Aorta (tissue), 5 donors: ENCODE measurements at regions not wholly inside any gene's neighbourhood (a gene's known extent, or its start where the extent isn't known, plus 50 kb on each side); places are given as distances from the start of the nearest gene placed in this dataset.
"Not testable (repeated sequence)": the region's sequence is repeated elsewhere in the genome, so short reads cannot be mapped to it uniquely, and the experiment has no call there.

Experiments used
- ATAC-seq: fragments of 200-7000 bp; cut with Tn5 transposase; one replicate; pipeline ENCODE4 v1.9.1; 2022; ENCODE audit warnings: moderate library complexity; ENCODE audit not compliant: low FRiP score
- DNase-seq, 2 donors: peaks; one replicate each; pipeline ENCODE4 v3.0.0-alpha.2; 2020
- H3K27ac ChIP-seq, 2 donors: one replicate each; pipeline ENCODE4 v1.5.1; 2013; ENCODE audit warnings: low read length in 2 of 2, mild to moderate bottlenecking in 2 of 2, moderate library complexity in 2 of 2, control low read depth in 1 of 2, inconsistent platforms in 1 of 2, low read depth in 1 of 2
- H3K27me3 ChIP-seq, 2 donors: one replicate each; pipeline ENCODE4 v1.6.1; 2013; ENCODE audit warnings: control low read depth in 1 of 2, low read length in 1 of 2, mild to moderate bottlenecking in 1 of 2, moderate library complexity in 1 of 2; ENCODE audit not compliant: insufficient read depth in 2 of 2, control insufficient read depth in 1 of 2
- H3K36me3 ChIP-seq, 2 donors: one replicate each; pipeline ENCODE4 v1.6.1; 2013; ENCODE audit warnings: control low read depth in 1 of 2, low read length in 1 of 2, mild to moderate bottlenecking in 1 of 2; ENCODE audit not compliant: insufficient read depth in 2 of 2, control insufficient read depth in 1 of 2
- H3K4me1 ChIP-seq, 2 donors: one replicate each; pipeline ENCODE4 v1.6.1; 2013; ENCODE audit warnings: low read length in 2 of 2, control low read depth in 1 of 2, mild to moderate bottlenecking in 1 of 2, moderate library complexity in 1 of 2; ENCODE audit not compliant: insufficient read depth in 2 of 2, control insufficient read depth in 1 of 2
- H3K4me3 ChIP-seq, 2 donors: one replicate each; pipeline ENCODE4 v1.5.1; 2013; ENCODE audit warnings: low read length in 2 of 2, control low read depth in 1 of 2, mild to moderate bottlenecking in 1 of 2
- H3K9me3 ChIP-seq: one replicate; pipeline ENCODE4 v1.6.1; 2013; ENCODE audit warnings: mild to moderate bottlenecking, low read length; ENCODE audit not compliant: control insufficient read depth
- WGBS, 2 donors: extraction: QIAGEN DNeasy Blood & Tissue Kit; methylation state at CpG; one replicate each; pipeline ENCODE4 v1.1.7; 2013; 5-methylcytosine and 5-hydroxymethylcytosine counted together
- intact Hi-C, 2 donors: fragments of 100-400 bp; cut with DNase I; formaldehyde crosslinking; loops; one replicate each; pipeline versions ENCODE4 v1.14.2 to v1.15.0; 2022
- donor health status: healthy with polysubstance abuse.
- donor health status: Bipolar disorder and iron deficiency.
- donor health status: DM: no; HTN: no; CAD: no.
- donor health status: DM: no; HTN: no; CAD: no.
- donor health status: DM: yes; HTN: yes; CAD: no.

DNA sequence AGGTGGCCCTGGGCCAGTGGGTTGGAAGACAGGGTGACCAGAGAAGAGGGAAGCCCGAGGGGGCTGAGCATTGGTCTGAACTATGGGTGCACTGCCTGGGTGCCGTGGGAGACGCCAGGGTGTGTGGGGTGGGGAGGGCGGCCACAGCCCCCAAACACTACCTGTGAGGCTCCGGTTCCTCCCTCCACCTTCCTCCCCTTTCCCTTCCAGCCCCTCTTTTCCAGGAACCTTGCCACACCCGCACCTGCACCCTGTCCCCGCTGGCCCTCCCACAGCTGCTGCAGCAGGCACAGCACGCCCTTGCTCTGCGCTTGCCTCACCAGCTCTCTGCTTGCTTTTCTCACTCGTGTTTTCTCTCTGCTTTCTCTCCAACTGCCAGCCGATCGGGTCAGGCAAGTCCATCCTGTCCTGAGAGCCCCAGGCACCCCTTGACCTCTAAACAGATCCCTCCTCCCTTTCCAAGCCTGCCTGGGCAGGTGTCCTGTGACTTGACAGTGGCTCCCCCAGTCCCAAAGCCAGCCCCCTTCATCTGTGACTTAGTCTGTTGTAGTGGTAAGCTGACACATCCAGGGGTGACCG is 193.7 kb downstream of the MSX2 start:
- 86 to 87% methylated on average over 13 of the region's 13 CpGs for WGBS, 2 donors
- no peak overlapping the region for H3K27ac ChIP-seq
- no peak for DNase-seq
- no peaks in the 10 kb centered on the region for H3K4me1 ChIP-seq
- ATAC-seq = no peak
- no peaks in the 10 kb centered on the region for H3K9me3 ChIP-seq
- no peak overlapping the region for H3K4me3 ChIP-seq
- no peaks in the 10 kb centered on the region for H3K36me3 ChIP-seq
- intact Hi-C loops = no loop called here
- no peaks in the 10 kb centered on the region for H3K27me3 ChIP-seq

DNA sequence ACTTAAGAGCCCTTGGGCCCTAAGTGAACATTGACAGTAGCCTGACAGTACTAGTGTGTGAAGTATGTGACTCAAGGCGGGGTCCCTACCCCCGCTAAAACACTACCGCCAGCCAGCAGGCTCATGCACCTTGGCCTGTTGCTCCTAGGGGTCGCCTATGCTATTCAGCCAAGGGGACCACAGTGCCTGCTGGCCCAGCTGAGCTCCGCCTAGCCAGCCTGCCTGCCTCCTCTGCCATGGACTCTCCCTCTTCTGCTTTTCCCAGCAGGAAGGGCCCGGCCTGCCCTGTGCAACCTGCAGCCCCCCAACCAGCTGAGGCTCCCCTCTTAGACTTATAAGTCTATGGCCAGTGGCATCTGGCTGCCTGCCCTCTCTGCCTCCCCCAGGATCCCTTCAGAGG is 193.1 kb downstream of the MSX2 start:
- H3K4me1 ChIP-seq, H3K27ac ChIP-seq, H3K9me3 ChIP-seq, H3K4me3 ChIP-seq, H3K36me3 ChIP-seq, DNase-seq, intact Hi-C loops, H3K27me3 ChIP-seq, ATAC-seq: not testable (repeated sequence)
- 94 to 97% methylated on average over 6 of the region's 6 CpGs for WGBS, 2 donors

DNA sequence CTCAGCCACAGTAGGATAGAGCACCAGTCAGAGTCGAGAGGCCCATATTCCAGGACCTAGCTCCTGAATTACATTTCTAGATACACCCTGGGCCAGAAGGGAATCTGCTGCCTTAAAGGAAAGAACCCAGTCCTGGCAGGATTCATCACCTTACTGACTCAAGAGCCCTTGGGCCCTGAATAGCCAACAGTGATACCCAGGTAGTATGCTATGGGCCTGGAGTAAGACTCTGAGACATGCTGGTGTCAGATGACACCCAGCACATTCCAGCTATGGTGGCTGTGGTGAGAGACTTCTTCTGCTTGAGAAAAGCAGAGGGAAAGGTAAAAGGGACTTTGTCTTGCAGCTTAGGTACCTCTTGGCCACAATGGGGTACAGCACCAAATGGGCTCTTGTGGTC is 192.5 kb downstream of the MSX2 start:
- H3K27ac ChIP-seq, H3K4me3 ChIP-seq, intact Hi-C loops, H3K36me3 ChIP-seq, H3K4me1 ChIP-seq, DNase-seq, H3K9me3 ChIP-seq, H3K27me3 ChIP-seq, ATAC-seq: not testable (repeated sequence)
- WGBS, 2 donors = 89 to 91% methylated on average over 1 of the region's 1 CpG

DNA sequence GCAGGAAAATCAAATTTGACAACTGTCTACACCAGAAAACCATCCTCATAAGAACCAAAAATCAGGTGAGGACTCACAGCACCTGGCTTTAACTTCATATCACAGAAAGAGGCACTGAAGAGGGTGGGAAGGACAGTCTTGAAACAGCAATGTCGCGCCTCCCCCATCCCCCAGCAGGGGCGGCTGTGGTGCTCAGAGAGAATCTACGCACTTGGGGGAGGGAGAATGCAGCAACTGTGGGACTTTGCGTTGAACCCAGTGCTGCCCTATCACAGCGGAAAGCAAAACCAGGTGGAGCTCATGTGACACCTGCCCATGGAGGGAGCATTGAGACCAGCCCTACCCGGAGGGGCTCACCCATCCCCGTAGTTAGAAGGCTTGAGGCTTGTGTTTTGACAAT is 191.8 kb downstream of the MSX2 start:
- Histone ChIP-seq H3K27me3 (no peaks in the 10 kb centered on the region), H3K36me3 (no peaks in the 10 kb centered on the region), H3K9me3 (no peaks in the 10 kb centered on the region), H3K4me1 (no peaks in the 10 kb centered on the region), H3K4me3 (no peak overlapping the region), H3K27ac (no peak overlapping the region)
- ATAC-seq (no peak), DNase-seq (no peak)
- intact Hi-C loops = no loop called here
- WGBS, 2 donors = 84 to 86% methylated on average over 8 of the region's 8 CpGs

DNA sequence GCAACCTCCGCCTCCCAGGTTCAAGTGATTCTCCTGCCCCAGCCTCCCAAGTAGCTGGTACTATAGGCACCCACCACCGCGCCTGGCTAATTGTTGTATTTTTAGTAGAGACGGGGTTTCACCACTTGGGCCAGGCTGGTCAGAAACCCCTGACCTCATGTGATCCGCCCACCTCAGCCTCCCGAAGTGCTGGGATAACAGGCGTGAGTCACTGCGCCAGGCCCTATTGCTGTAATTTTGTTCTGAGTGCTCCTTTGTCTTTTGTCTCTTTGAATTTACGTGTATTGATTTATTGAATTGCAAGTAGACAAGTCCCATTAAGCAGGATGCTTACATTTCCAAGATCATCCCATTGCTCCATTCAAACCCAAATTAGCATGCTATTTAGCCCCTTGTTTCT is 186.7 kb downstream of the MSX2 start:
- 91 to 93% methylated on average over 9 of the region's 9 CpGs for WGBS, 2 donors
- intact Hi-C loops = no loop called here
- no peaks in the 10 kb centered on the region for H3K27me3 ChIP-seq
- H3K4me3 ChIP-seq = no peak overlapping the region
- no peaks in the 10 kb centered on the region for H3K9me3 ChIP-seq
- ATAC-seq = no peak
- H3K27ac ChIP-seq = no peak overlapping the region
- H3K36me3 ChIP-seq = no peaks in the 10 kb centered on the region
- DNase-seq = no peak
- no peaks in the 10 kb centered on the region for H3K4me1 ChIP-seq

DNA sequence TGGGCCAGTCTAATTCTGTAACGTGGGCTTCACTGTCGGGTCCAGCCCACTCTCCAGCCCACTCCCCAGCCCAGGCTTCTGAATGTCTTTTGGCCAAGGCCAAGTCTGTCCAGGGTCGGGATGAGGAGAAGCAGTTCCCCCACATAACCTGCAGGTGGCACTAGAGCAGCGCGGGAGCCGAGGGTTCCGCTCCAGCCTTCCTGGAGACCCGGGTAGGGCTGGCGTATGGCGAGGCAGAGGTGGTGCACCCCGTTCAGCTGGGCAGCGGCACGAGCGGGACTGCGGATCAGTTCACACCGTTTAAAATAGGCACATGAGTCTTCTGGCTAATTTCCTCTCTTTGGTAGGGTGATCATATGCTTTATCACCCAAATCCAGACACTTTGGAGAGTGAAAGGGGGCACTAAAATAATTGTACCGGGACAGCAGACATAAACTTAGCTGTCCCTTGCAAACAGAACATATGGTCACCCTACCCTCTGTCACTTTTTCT is 185.9 kb downstream of the MSX2 start:
- Histone ChIP-seq H3K27ac (no peak overlapping the region), H3K4me1 (no peaks in the 10 kb centered on the region), H3K27me3 (no peaks in the 10 kb centered on the region), H3K4me3 (no peak overlapping the region), H3K9me3 (no peaks in the 10 kb centered on the region), H3K36me3 (no peaks in the 10 kb centered on the region)
- intact Hi-C loops = no loop called here
- WGBS, 2 donors = 1 to 2% methylated on average over 17 of the region's 17 CpGs
- ATAC-seq (peak; percentile 84), DNase-seq (peak; percentile 68 to 87)

DNA sequence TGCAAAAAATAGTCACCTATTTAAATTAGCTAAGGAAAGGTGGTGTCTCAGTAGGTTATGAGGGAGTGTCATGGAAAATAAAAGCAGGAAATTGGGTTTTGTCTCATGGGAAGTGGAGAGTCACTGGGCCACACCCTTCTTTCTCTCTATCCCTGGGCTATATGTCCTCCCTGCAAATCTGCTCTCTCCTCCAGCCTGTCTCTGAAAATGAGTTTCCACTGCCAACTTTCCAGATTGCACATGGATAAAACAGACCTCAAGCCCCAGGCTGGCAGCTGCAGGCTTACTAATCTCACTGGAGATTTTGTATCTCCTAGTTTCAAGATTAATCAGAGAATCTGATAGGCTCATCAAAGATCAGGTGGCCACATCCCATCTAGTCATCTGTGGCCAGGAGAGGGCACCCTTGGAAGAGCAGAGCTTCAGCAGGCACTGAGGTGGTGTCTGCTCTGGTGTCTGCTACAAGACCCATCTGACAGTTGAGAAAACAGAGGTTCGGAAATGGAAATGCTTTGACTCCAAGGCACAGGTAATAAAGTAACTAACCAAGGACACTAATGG is 178.9 kb downstream of the MSX2 start:
- no peak overlapping the region for H3K27ac ChIP-seq
- WGBS, 2 donors = 86 to 90% methylated on average over 1 of the region's 1 CpG
- no peaks in the 10 kb centered on the region for H3K36me3 ChIP-seq
- no peaks in the 10 kb centered on the region for H3K4me1 ChIP-seq
- H3K9me3 ChIP-seq = peaks cover 2% of the 10 kb centered on the region
- ATAC-seq (no peak), DNase-seq (no peak)
- H3K4me3 ChIP-seq = no peak overlapping the region
- intact Hi-C loops = no loop called here
- H3K27me3 ChIP-seq = no peaks in the 10 kb centered on the region

DNA sequence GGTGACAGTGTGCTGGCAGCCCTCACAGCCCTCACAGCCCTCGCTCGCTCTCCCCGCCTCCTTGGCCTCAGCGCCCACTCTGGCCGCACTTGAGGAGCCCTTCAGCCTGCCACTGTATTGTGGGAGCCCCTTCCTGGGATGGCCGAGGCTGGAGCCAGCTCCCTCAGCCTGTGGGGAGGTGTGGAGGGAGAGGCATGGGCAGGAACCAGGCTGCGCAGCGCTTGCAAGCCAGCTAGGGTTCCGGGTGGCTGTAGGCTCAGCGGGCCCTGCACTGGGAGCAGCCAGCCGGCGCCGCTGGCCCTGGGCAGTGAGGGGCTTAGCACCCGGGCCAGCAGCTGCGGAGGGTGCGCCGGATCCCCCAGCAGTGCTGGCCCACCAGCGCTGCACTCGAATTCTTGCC is 177.0 kb downstream of the MSX2 start:
- H3K36me3 ChIP-seq = no peaks in the 10 kb centered on the region
- ATAC-seq (no peak), DNase-seq (no peak)
- H3K27ac ChIP-seq = no peak overlapping the region
- intact Hi-C loops = no loop called here
- H3K4me3 ChIP-seq = no peak overlapping the region
- H3K27me3 ChIP-seq = no peaks in the 10 kb centered on the region
- H3K4me1 ChIP-seq = no peaks in the 10 kb centered on the region
- peaks cover 2% of the 10 kb centered on the region for H3K9me3 ChIP-seq
- WGBS, 2 donors = 94 to 95% methylated on average over 17 to 19 of the region's 19 CpGs

DNA sequence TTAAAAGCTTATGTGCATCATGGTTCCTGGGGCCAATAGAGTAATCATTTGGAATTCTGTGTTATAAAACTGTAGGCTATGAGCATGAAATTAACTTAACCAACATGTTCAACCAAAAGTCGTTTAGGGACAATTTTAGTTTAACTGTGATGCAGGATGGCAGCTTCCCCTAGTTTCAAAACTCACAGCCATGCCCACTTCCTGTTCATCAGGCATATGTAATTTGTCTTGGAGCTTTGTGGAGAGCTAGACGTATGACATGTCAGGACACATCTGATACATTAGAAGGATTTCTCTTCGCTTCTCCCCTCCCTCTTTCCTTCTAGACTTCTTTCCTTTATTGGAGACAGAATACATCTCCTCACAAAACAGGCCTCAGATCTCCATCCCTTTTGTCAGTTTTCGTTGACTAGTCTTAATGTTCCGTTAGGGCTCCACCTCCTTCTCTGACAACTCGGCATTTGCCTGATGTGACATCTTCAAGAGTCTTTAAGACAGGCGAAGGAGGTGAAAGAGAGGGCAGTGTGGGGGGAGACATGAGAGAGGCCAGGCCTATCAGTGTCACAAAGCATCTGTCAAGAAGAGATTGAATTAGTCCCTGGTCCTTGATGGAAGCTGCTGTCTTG is 176.0 kb downstream of the MSX2 start:
- H3K27ac ChIP-seq = no peak overlapping the region
- ATAC-seq (no peak), DNase-seq (no peak)
- no peaks in the 10 kb centered on the region for H3K36me3 ChIP-seq
- H3K27me3 ChIP-seq = no peaks in the 10 kb centered on the region
- 57 to 58% methylated on average over 7 of the region's 7 CpGs for WGBS, 2 donors
- H3K4me1 ChIP-seq = no peaks in the 10 kb centered on the region
- H3K4me3 ChIP-seq = no peak overlapping the region
- H3K9me3 ChIP-seq = peaks cover 2% of the 10 kb centered on the region
- intact Hi-C loops = no loop called here
